ENCODE measurements at regions not wholly inside any gene's neighbourhood (a gene's known extent, or its start where the extent isn't known, plus 50 kb on each side); places are given as distances from the start of the nearest gene placed in this dataset.
A peak's percentile ranks its signal among the peaks of the same experiment; 100 is the strongest.

DNA sequence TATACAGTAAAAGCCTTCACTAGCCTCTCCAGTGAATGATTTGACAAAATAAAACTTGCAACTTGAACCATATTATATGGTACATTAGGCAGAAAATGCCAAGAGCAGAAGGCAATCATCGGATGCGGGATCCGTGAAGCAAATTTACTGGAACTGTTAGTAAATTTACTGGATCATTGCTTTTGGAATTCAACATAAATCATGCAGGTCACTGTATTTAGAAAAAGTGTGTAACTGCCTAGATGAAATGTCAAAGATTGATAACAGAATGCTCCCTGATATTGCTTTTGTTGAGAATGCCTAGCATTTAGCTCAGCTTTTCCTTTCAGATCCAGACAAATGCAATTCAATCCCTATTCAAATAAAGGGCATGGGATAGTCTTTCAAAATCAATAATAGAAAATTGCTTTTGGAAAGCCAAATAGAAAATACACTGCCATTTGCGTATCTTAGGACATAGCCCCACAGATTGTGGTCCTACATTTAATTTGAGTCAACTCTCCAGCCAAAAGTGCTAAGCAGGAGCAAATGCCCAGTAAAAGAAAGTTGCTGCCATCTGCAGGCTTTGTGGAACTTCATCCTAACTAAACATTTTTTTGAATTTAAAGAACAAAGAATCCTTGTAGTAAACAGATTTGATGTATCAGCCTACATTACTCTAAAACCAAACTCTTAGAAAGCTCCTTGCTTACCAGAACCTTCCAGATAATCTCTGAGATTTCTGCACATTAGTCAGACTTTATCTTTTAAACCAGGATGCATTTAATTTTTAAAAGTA lies 109.5 kb upstream of the HSF2 start:
- TF ChIP-seq EZH2 (IDR thresholded peaks at IDR 0.05; ENCODE audit: borderline replicate concordance, insufficient read depth, low read length, poor library complexity, severe bottlenecking) (no peak), EP300 (conservative IDR thresholded peaks at IDR 0.05; ENCODE audit: poor library complexity, severe bottlenecking) (no peak), POLR2AphosphoS5 (IDR thresholded peaks at IDR 0.05) (no peak)
- TF ChIP-seq, protein P1, sequence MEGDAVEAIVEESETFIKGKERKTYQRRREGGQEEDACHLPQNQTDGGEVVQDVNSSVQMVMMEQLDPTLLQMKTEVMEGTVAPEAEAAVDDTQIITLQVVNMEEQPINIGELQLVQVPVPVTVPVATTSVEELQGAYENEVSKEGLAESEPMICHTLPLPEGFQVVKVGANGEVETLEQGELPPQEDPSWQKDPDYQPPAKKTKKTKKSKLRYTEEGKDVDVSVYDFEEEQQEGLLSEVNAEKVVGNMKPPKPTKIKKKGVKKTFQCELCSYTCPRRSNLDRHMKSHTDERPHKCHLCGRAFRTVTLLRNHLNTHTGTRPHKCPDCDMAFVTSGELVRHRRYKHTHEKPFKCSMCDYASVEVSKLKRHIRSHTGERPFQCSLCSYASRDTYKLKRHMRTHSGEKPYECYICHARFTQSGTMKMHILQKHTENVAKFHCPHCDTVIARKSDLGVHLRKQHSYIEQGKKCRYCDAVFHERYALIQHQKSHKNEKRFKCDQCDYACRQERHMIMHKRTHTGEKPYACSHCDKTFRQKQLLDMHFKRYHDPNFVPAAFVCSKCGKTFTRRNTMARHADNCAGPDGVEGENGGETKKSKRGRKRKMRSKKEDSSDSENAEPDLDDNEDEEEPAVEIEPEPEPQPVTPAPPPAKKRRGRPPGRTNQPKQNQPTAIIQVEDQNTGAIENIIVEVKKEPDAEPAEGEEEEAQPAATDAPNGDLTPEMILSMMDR (IDR thresholded peaks at IDR 0.05; ENCODE audit: poor library complexity, severe bottlenecking) = peak; percentile 67
